AG04449 (cell line): ENCODE measurements at regions not wholly inside any gene's neighbourhood (a gene's known extent, or its start where the extent isn't known, plus 50 kb on each side); places are given as distances from the start of the nearest gene placed in this dataset.

Source experiments
- CTCF ChIA-PET: fragments of 350-600 bp; formaldehyde crosslinking; extraction: SDS; loops from one replicate; lab custom pipeline; 2021; ENCODE audit warnings: antibody characterized with exemption; lab: Yijun Ruan, JAX
- POLR2A ChIA-PET: fragments of 400-600, 350-600 bp; formaldehyde crosslinking; extraction: SDS; loops from one replicate; lab custom pipeline; 2020; ENCODE audit warnings: antibody characterized with exemption, inconsistent platforms; lab: Yijun Ruan, JAX
- DNase-seq: peaks from one replicate; pipeline ENCODE4 v3.0.0-alpha.2; 2010; ENCODE audit warnings: low read depth, low spot score
- H3K4me3 ChIP-seq: 2 replicates; pipeline ENCODE4 v1.5.1; 2011; ENCODE audit warnings: low read depth, mild to moderate bottlenecking, control low read depth, low read length
- CTCF ChIP-seq: IDR thresholded peaks from one replicate; pipeline ENCODE4 v1.5.1; 2011; ENCODE audit warnings: mild to moderate bottlenecking, moderate library complexity, low read length, control low read depth, inconsistent platforms; ENCODE audit not compliant: insufficient read depth; ENCODE audit errors: missing control alignments

GRCh38 chr4:166637816-166638215 lies 596.5 kb downstream of the SPOCK3 start:
- no peak for TF ChIP-seq CTCF
- no peak overlapping the region for H3K4me3 ChIP-seq
- no peak for DNase-seq
- ChIA-PET CTCF (no interaction called here), POLR2A (no interaction called here)

- ChIA-PET CTCF (no interaction called here), POLR2A (no interaction called here)
- DNase-seq: no peak
- TF ChIP-seq CTCF: no peak
- H3K4me3 ChIP-seq: no peak overlapping the region
Observed at GRCh38 chr4:166655231-166655630, 579.1 kb downstream of the SPOCK3 start.

GRCh38 chr4:166655705-166656104 lies 578.6 kb downstream of the SPOCK3 start:
- no peak overlapping the region for H3K4me3 ChIP-seq
- POLR2A ChIA-PET: no interaction called here
- TF ChIP-seq CTCF: no peak
- CTCF ChIA-PET: interaction anchor here (1.9 kb wide), 1 partner anchor 490 kb away, joined by 4 read pairs; no protein-coding TSS in a partner anchor
- no peak for DNase-seq

GRCh38 chr4:166657261-166657660 lies 577.0 kb downstream of the SPOCK3 start:
- POLR2A ChIA-PET: no interaction called here
- TF ChIP-seq CTCF: no peak
- CTCF ChIA-PET: interaction anchor here (1.9 kb wide), 1 partner anchor 492 kb away, joined by 4 read pairs; no protein-coding TSS in a partner anchor
- DNase-seq: peak; percentile 14
- no peak overlapping the region for H3K4me3 ChIP-seq

- DNase-seq: no peak
- H3K4me3 ChIP-seq: no peak overlapping the region
- no peak for TF ChIP-seq CTCF
- POLR2A ChIA-PET: no interaction called here
- CTCF ChIA-PET: no interaction called here
Observed at GRCh38 chr4:166658585-166658984, 575.7 kb downstream of the SPOCK3 start.

GRCh38 chr4:166662266-166662843 lies 571.9 kb downstream of the SPOCK3 start:
- ChIA-PET POLR2A (no interaction called here), CTCF (no interaction called here)
- TF ChIP-seq CTCF: no peak
- no peak overlapping the region for H3K4me3 ChIP-seq
- no peak for DNase-seq
